B cell (primary cell): ENCODE measurements at regions not wholly inside any gene's neighbourhood (a gene's known extent, or its start where the extent isn't known, plus 50 kb on each side); places are given as distances from the start of the nearest gene placed in this dataset.

Experiments used
- EZH2 ChIP-seq: IDR thresholded peaks from 2 replicates; pipeline ENCODE4 v1.6.1; 2012; ENCODE audit warnings: borderline replicate concordance, low read depth, mild to moderate bottlenecking, moderate library complexity, low read length; ENCODE audit not compliant: insufficient read depth, poor library complexity, severe bottlenecking
- TF ChIP-seq, protein P1 (sequence below): fragments of 200-600 bp; IDR thresholded peaks from one replicate; pipeline ENCODE4 v1.8.0; 2022; ENCODE audit warnings: antibody characterized with exemption, mild to moderate bottlenecking

GRCh38 chr11:39462506-39462905 is 1996.9 kb downstream of the LRRC4C start:
- TF ChIP-seq, protein P1, sequence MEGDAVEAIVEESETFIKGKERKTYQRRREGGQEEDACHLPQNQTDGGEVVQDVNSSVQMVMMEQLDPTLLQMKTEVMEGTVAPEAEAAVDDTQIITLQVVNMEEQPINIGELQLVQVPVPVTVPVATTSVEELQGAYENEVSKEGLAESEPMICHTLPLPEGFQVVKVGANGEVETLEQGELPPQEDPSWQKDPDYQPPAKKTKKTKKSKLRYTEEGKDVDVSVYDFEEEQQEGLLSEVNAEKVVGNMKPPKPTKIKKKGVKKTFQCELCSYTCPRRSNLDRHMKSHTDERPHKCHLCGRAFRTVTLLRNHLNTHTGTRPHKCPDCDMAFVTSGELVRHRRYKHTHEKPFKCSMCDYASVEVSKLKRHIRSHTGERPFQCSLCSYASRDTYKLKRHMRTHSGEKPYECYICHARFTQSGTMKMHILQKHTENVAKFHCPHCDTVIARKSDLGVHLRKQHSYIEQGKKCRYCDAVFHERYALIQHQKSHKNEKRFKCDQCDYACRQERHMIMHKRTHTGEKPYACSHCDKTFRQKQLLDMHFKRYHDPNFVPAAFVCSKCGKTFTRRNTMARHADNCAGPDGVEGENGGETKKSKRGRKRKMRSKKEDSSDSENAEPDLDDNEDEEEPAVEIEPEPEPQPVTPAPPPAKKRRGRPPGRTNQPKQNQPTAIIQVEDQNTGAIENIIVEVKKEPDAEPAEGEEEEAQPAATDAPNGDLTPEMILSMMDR = no peak
- TF ChIP-seq EZH2 = no peak
